Common myeloid progenitor, CD34-positive (primary cell): ENCODE measurements at regions not wholly inside any gene's neighbourhood (a gene's known extent, or its start where the extent isn't known, plus 50 kb on each side); places are given as distances from the start of the nearest gene placed in this dataset.
"Not testable (repeated sequence)": the region's sequence is repeated elsewhere in the genome, so short reads cannot be mapped to it uniquely, and the experiment has no call there.

Experiments
- CTCF ChIA-PET: fragments of 350-600 bp; sonication (Branson Sonifier 250); formaldehyde crosslinking; loops from one replicate; lab custom pipeline; 2021; ENCODE audit warnings: antibody characterized with exemption; lab: Charles Lee
- POLR2A ChIA-PET: fragments of 350-600 bp; sonication (Branson Sonifier 250); formaldehyde crosslinking; loops from one replicate; lab custom pipeline; 2021; ENCODE audit warnings: antibody characterized with exemption; lab: Charles Lee
- DNase-seq, 3 donors: peaks; one replicate each; pipeline versions ENCODE4 v3.0.0 to v3.0.0-alpha.2; 2013
- H3K27ac ChIP-seq, 2 experiments: 1 replicate in 1 of 2; 2 replicates in 1 of 2; pipeline ENCODE4 v1.7.0; 2013; ENCODE audit warnings: inconsistent platforms in 2 of 2, low read length in 2 of 2, mild to moderate bottlenecking in 2 of 2, low read depth in 1 of 2, moderate library complexity in 1 of 2; ENCODE audit not compliant: severe bottlenecking in 2 of 2, insufficient read depth in 1 of 2, poor library complexity in 1 of 2
- H3K27me3 ChIP-seq, 5 experiments: replicated peaks in 2 of 5; 1 replicate in 3 of 5; 2 replicates in 2 of 5; pipeline versions ENCODE4 v1.6.1 to v1.7.0; 2013; ENCODE audit warnings: low read length in 4 of 5, mild to moderate bottlenecking in 2 of 5, moderate library complexity in 2 of 5, inconsistent platforms in 1 of 5; ENCODE audit not compliant: insufficient read depth in 5 of 5, control insufficient read depth in 4 of 5
- H3K36me3 ChIP-seq, 4 experiments: 1 replicate in 2 of 4; 2 replicates in 2 of 4; pipeline versions ENCODE4 v1.6.1 to v1.7.0; 2013; ENCODE audit warnings: low read length in 3 of 4, control low read depth in 1 of 4, mild to moderate bottlenecking in 1 of 4; ENCODE audit not compliant: control insufficient read depth in 4 of 4, insufficient read depth in 4 of 4
- H3K4me1 ChIP-seq, 4 experiments: 1 replicate in 3 of 4; 2 replicates in 1 of 4; pipeline versions ENCODE4 v1.6.1 to v1.7.1; 2013; ENCODE audit warnings: low read length in 3 of 4, mild to moderate bottlenecking in 3 of 4, control low read depth in 1 of 4, inconsistent platforms in 1 of 4, moderate library complexity in 1 of 4; ENCODE audit not compliant: control insufficient read depth in 4 of 4, insufficient read depth in 4 of 4; ENCODE audit errors: control extremely low read depth in 1 of 4
- H3K4me3 ChIP-seq, 7 experiments: 1 replicate in 4 of 7; 2 replicates in 3 of 7; pipeline versions ENCODE4 v1.5.1 to v1.7.0; 2013; ENCODE audit warnings: mild to moderate bottlenecking in 7 of 7, low read length in 6 of 7, moderate library complexity in 6 of 7, inconsistent platforms in 2 of 7, low read depth in 2 of 7, control low read depth in 1 of 7; ENCODE audit not compliant: insufficient read depth in 4 of 7, control insufficient read depth in 1 of 7; ENCODE audit errors: extremely low read depth in 1 of 7
- H3K9me3 ChIP-seq, 5 experiments: 1 replicate in 4 of 5; 2 replicates in 1 of 5; pipeline versions ENCODE4 v1.6.1 to v1.7.1; 2013; ENCODE audit warnings: low read length in 4 of 5, mild to moderate bottlenecking in 2 of 5, inconsistent platforms in 1 of 5, low read depth in 1 of 5, moderate library complexity in 1 of 5; ENCODE audit not compliant: control insufficient read depth in 4 of 5, insufficient read depth in 2 of 5; ENCODE audit errors: control extremely low read depth in 1 of 5
- WGBS: methylation state at CpG from one replicate; pipeline ENCODE4 v1.1.5; 2013; ENCODE audit not compliant: insufficient coverage; 5-methylcytosine and 5-hydroxymethylcytosine counted together

DNA sequence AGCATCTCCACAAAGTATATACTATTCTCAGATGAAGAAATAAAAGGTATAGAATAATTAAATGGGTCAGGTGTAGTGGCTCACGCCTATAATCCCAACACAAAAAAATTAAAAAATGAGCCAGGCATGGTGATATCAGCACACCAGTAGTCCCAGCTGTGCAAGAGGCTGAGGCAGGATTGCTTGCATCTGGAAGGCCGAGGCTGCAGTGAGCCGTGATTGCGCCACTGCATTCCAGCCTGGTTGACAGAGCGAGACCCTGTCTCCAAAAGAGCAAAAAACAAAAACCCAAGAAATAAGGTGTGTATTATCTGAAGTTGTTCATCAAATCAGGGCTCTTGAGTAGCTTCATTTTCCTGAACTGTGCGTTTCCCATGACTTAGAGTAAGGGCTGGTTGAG, 83.2 kb upstream of the MYO10 start:
- CTCF ChIA-PET: no interaction called here
- Histone ChIP-seq H3K27ac (no peak overlapping the region), H3K27me3 (no peaks in the 10 kb centered on the region), H3K4me1 (no peaks in the 10 kb centered on the region), H3K9me3 (no peaks in the 10 kb centered on the region), H3K36me3 (no peaks in the 10 kb centered on the region), H3K4me3 (no peak overlapping the region)
- 100% methylated on average over 4 of the region's 6 CpGs for WGBS
- DNase-seq: no peak
- POLR2A ChIA-PET: no interaction called here

DNA sequence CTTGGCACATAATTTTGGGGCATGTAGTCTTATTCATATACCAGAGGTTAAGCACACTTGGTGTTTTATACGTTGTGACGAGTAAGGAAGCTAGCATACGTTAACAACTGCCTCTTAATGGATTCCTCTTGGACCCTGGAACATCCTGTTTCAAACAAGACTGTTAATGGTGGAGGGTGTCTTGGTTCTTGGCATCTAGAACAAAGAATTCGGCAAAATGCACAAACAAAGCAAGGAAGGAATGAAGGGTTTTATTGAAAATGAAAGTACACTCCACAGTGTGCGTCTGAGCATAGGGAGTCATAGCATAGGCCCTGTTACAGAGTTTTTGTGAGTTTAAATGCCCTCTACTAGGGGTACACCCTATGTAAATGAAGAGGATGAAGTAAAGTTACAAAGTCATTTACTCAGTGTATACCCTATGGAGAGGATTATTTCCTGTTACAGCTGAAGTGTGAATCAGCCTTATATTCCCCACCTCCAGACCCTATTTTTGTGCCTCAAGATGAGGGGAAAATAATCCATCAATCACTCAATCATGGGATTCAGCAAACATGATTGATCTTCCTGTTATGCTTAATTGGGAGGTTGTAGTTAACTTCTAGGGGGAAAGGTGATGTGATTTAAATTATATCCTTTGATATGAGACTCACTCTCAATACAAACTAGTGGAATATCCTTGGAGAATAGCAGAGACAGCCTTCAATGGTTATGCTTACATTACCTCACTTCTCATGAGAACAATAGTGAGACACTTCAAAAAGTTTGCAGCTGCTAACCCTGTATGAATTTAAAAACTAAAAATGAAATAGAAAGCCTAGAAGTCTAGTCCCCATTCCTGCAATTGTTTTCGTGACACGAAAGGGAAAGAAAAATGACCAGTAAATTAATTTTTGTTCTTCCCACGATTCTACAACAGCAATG, 84.9 kb upstream of the MYO10 start:
- no peak overlapping the region for H3K27ac ChIP-seq
- H3K36me3 ChIP-seq: no peaks in the 10 kb centered on the region
- H3K9me3 ChIP-seq: no peaks in the 10 kb centered on the region
- no peaks in the 10 kb centered on the region for H3K4me1 ChIP-seq
- ChIA-PET CTCF (interaction anchor here (1.6 kb wide), 1 partner anchor 14 kb away, joined by 4 read pairs; no protein-coding TSS in a partner anchor), POLR2A (no interaction called here)
- no peak for DNase-seq
- H3K4me3 ChIP-seq: no peak overlapping the region
- no peaks in the 10 kb centered on the region for H3K27me3 ChIP-seq
- WGBS: 91% methylated on average over 3 of the region's 8 CpGs

DNA sequence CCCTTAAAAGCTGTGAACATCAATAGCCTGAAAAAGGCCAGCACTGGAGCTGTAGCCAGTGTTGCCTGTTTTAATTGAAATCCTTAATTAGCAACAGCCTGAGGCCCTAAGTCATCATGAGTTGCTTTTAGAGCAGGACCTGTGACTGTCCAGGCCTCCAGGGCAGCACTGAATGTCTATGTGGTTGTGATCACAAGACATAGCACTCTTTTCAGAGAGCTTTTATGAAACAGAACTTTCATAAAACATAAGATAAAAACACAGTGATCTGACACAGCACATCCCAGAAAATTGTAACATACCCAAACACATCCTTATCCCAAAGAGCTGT, 85.5 kb upstream of the MYO10 start:
- CTCF ChIA-PET: interaction anchor here (1.6 kb wide), 1 partner anchor 14 kb away, joined by 4 read pairs; no protein-coding TSS in a partner anchor
- DNase-seq: no peak
- H3K27ac ChIP-seq: no peak overlapping the region
- no peaks in the 10 kb centered on the region for H3K36me3 ChIP-seq
- H3K4me1 ChIP-seq: no peaks in the 10 kb centered on the region
- no peak overlapping the region for H3K4me3 ChIP-seq
- no peaks in the 10 kb centered on the region for H3K9me3 ChIP-seq
- POLR2A ChIA-PET: no interaction called here
- H3K27me3 ChIP-seq: no peaks in the 10 kb centered on the region

DNA sequence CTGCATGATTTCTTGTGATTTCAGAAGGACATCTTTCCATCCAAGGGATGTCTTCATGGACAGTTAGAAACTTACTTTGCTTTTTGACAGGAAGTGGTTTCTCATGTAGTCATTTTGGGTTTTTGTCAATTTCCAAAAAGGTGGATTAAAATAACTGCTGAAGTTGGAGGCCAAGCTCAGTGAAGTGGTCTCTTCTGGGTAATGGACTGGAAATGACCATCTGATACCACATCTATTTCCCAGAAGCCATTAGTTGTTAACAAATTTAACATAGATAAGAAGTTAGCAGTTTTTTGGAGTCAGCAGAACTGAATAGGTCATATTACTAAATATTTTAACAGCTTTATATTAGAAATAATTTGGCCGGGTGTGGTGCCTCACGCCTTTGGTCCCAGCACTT, 86.2 kb upstream of the MYO10 start:
- ChIA-PET POLR2A (no interaction called here), CTCF (interaction anchor here (1.6 kb wide), 1 partner anchor 13 kb away, joined by 4 read pairs; no protein-coding TSS in a partner anchor)
- no peaks in the 10 kb centered on the region for H3K4me1 ChIP-seq

DNA sequence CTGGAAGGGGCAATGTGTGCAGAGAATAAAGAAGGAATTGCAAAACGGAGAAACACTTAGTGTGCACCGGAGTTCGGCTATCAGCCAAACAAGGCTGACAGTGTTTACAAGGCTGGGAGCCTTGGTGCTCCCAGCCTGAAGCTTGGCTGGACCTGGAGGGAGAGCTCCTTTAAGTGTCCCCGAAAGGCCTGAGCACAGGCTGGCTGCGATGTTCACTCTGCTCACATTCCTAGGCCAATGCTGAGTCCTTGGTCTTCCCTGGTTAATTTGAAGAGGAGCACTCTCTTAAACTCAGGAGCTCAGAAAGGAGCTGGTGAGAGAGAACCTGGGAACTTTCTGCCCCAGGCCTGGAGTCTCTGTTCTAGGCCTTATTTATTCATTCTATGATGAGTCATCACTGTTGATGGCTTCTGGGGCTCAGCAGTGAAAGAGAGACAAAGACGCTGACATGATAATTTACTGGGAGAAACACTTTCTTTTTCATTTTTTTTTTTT, 88.6 kb upstream of the MYO10 start:
- Histone ChIP-seq H3K36me3 (no peaks in the 10 kb centered on the region), H3K4me1 (no peaks in the 10 kb centered on the region), H3K27ac (no peak overlapping the region), H3K4me3 (no peak overlapping the region), H3K27me3 (peaks cover 0 to 2% (median 0%) of the 10 kb centered on the region in 5 experiments), H3K9me3 (no peaks in the 10 kb centered on the region)
- CTCF ChIA-PET: no interaction called here
- no peak for DNase-seq
- POLR2A ChIA-PET: no interaction called here
- WGBS: 95% methylated on average over 6 of the region's 6 CpGs

More for the DNA sequence above, 86.2 kb upstream of the MYO10 start:
- Histone ChIP-seq H3K27ac (no peak overlapping the region), H3K36me3 (no peaks in the 10 kb centered on the region), H3K9me3 (no peaks in the 10 kb centered on the region), H3K27me3 (peaks cover 0 to 2% (median 0%) of the 10 kb centered on the region in 5 experiments), H3K4me3 (no peak overlapping the region)
- peak in 1 of 3 donors; percentile 2 for DNase-seq
- no CpG with 5 or more reads among the region's 2 CpGs for WGBS

DNA sequence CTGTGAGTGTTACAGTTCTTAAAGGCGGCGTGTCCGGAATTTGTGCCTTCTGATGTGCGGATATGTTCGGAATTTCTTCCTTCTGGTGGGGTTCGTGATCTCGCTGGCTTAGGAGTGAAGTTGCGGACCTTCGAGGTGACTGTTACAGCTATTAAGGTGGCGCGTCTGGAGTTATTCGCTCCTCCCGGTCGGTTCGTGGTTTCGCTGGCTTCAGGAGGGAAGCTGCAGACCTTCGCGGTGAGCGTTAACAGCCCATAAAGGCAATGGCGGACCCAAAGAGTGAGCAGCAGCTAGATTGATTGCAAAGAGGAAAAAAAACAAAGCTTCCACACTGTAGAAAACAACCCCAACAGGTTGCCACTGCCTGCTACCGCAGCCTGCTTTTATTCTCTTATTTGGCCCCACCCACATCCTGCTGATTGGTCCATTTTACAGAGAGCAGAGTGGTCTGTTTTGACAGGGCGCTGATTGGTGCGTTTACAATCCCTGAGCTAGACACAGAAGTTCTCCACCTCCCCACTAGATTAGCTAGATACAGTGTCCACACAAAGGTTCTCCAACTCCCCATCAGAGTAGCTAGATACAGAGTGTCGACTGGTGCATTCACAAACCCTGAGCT, 95.7 kb upstream of the MYO10 start:
- CTCF ChIA-PET, DNase-seq, POLR2A ChIA-PET: not testable (repeated sequence)

More for the DNA sequence above, 95.7 kb upstream of the MYO10 start:
- H3K27ac ChIP-seq, H3K27me3 ChIP-seq, H3K4me3 ChIP-seq, H3K36me3 ChIP-seq, H3K9me3 ChIP-seq, H3K4me1 ChIP-seq: not testable (repeated sequence)
- 96% methylated on average over 23 of the region's 24 CpGs for WGBS
